NCI-H2171 treated with DMSO at 0.1 percent for 48 hours (cell line): ENCODE measurements at regions not wholly inside any gene's neighbourhood (a gene's known extent, or its start where the extent isn't known, plus 50 kb on each side); places are given as distances from the start of the nearest gene placed in this dataset.

Experiments used
- DNase-seq: peaks from one replicate; lab custom pipeline; 2025; lab: John Stamatoyannopoulos, UW

- no peak for DNase-seq
Observed at GRCh38 chr10:7027913-7028808, 382.7 kb downstream of the SFMBT2 start.

DNA sequence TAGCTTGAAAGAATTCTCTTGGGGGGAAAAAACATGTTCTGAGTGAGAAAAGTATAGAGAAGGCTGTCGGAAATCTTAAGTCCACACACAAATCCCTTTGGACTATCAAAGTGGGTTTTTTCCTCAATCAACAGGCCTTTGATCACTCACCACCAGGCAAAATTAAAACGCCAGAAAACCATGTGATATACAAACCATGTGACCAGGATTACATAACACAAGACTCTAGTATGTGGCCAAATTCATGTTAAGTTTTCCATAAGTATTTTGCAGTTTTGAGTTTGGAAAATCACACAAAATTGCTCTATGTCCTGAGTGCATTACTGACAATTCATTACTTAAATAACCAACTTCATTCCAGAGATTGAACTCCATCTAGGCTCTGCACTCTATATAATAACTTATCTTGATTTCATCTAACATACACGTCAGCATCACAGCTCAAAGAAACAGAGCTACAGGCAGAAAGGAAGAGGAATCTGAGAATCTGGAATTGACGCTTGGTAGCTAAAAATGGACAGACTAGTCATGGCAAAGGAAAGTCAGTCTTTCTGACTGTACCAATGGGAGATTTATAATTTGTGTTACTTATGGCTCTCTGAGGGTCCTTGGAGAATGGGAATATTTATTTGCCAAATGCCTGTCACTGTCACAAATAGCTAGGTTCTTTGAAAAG, 383.5 kb downstream of the SFMBT2 start:
- no peak for DNase-seq

DNA sequence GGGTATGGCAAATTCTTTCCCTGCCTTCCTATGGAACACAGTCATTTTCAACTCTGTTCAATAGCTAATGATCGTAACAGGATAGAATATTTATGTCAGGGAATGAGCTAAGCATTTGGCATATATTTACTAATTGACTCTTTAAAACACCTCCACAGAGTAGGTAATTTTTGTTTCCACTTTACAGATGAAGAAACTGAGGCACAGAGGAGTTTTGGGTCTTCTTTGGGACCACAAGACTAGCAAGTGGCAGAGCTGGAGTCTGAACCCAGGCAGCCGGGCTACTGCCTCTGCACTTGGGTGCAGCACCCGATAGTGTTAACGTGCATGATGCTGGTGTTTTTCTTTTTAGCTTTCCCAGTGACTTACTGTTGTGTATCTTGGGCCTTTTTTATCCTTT, 384.0 kb downstream of the SFMBT2 start:
- no peak for DNase-seq

DNA sequence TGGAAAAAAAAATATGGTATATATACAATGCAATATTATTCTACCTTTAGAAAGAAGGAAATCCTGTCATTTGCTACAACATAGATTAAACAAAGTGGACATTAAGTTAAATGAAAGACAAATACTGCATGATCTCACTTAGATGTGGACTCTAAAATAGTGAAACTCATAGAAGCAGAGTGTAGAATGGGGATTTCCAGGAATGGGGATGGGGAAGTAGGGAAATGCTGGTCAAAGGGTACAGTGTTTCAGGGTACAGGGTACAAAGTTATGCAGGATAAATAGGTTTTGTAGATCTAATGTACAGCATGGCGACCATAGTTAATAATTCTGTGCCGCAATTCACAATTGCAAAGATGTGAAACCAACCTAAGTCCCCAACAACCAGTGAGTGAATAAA, 385.5 kb downstream of the SFMBT2 start:
- DNase-seq, result no peak

GRCh38 chr10:7015457-7015856, 395.4 kb downstream of the SFMBT2 start:
- no peak for DNase-seq

- DNase-seq, result no peak
Observed at GRCh38 chr10:7014721-7015120, 396.1 kb downstream of the SFMBT2 start.

GRCh38 chr10:7011994-7012393, 398.8 kb downstream of the SFMBT2 start:
- DNase-seq, result no peak

DNA sequence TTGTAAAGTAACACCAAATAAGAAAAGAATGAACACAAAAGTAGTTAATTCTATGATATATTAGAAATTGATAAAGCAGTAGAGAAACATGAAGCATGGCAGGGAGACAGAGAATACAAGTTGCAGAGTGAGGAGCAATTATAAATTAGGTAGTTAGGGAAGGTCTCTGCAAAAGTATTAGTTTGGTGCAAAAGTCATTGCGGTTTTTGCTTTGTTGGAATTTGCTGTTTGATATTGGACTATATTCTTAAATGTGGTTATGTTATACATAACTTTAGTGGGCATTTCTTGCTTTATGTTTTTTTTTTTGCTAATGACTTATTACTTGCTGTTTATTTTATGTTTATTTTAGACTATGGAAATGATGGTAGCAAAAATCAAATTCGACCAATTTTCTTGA, 402.2 kb downstream of the SFMBT2 start:
- DNase-seq, result no peak

DNA sequence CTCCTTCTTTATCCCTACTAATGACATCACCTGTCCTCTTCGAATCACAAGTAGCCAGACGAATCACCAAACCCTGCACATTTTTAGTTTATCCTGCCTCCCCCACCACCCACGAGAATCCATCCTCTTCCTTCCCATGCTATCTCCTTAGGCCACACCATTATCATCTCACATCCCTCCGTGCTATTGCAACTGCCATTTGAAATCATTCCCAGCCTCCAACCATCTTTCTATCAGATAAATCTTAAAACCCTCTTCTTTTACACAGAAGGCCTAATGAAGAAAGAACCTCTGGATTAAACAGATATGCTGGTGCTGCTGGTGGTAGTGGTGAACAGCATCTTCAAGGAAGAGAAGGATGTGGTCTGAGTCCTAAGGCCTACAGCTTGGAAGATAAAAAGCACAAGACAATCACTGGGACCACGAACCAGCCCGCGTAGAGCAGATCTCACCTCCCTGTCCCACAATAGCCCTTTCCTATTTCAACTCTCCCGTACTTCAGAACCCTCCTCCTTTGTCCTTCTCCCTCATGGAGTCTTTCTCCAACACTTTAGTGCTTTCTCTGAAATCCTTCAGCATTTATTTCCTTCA, 403.1 kb downstream of the SFMBT2 start:
- no peak for DNase-seq

DNA sequence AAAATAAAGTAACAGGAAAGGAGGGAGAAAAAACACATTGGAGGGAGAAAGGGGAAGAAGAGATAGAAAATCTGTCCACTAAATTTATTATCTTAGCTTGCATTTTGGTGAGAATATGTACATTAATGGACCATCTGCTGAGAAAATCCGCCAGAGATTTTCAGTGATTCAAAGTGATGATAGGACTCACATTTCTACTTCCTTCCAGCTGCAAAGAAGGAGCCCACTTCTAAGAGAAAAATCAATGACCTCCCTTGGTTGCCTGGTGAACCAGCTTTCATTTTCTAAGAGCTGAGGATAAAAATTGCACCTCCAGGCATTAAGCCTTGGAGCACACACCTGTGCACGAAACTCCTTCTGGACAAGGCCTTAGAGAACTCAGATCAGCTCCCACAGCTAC, 404.3 kb downstream of the SFMBT2 start:
- DNase-seq, result no peak

GRCh38 chr10:7003831-7004395, 406.9 kb downstream of the SFMBT2 start:
- no peak for DNase-seq

GRCh38 chr10:7000061-7000460, 410.8 kb downstream of the SFMBT2 start:
- no peak for DNase-seq

DNA sequence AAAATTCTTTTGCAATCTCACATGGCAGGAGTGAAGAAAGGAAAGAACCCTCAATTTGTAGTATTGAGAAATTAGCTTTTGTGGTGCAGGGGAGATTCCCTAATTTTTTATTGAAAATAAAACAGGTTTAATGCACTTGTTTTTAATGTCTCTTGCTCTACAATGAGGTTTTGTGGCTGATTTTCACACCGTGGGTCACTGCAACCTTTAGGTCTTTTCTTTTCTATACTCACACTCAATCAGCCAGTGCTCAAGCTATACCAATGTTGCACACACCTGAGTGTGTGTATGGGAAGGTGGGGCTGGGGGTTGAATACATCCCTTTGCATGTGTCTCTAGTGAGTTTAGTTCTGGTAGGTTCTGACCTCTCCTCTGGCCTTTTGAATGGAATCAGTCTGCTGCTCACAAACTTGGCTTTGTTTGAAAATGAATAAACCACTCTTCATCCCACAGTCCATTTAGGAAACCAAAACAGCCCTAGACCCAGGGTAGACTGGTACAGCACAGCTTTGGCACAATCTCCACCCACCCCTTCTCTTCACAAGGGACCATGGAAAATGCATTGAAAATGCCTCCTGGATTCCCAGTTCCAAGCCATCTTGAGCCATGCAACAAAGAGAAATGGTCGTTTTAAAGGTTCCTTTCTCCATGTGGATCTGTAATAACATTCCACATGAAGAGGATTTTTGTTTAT, 411.5 kb downstream of the SFMBT2 start:
- no peak for DNase-seq

GRCh38 chr10:6997509-6997908, 413.3 kb downstream of the SFMBT2 start:
- no peak for DNase-seq

GRCh38 chr10:6996431-6996830, 414.4 kb downstream of the SFMBT2 start:
- DNase-seq, result no peak

- DNase-seq, result no peak
Observed at GRCh38 chr10:6995831-6996230, 415.0 kb downstream of the SFMBT2 start.

- DNase-seq, result no peak
Observed at GRCh38 chr10:6995341-6995740, 415.3 kb upstream of the PRKCQ start.

- DNase-seq, result no peak
Observed at GRCh38 chr10:6990891-6991290, 410.8 kb upstream of the PRKCQ start.

GRCh38 chr10:6988654-6989053, 408.6 kb upstream of the PRKCQ start:
- no peak for DNase-seq

DNA sequence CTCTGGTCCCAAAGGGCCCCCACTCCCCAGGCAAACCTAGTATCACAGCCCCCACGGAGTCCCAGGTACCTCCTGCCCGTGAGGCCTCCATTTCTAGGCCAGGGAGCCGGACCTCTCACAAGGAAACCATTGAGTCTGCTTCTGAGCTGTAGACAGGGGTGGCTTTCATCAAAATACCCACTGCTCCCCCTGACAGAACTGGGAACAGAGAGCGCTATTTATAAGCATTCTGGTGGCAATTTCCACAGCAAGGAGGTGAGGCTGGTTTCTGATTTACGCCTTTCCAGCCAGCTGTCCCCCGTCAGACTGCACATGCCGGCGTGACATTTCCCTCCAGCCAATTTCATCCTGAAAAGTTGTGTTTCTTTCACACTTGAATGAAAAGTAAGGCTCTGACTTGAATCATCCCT, 407.5 kb upstream of the PRKCQ start:
- DNase-seq, result no peak

DNA sequence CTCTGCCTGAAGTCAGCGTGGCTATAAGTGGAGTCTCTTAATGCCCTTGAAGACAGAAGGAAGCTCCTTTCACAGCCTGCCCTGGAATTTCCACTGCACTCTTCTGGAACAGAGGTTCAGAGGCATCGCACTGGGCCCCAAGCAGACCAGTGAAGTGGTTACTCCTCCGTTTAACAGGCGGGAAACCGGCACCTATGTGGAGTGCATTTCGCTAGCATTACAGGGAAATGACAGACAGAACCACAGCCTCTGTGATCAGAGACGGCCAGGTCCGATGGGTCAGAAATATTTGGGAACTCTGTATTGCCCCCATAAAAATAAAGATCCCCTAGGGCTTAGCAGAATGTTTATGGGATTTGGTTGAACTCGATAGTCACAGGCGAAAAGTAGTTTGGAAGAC, 406.9 kb upstream of the PRKCQ start:
- DNase-seq, result no peak

GRCh38 chr10:6985644-6986043, 405.6 kb upstream of the PRKCQ start:
- DNase-seq, result no peak
